Fibroblast of lung (primary cell): ENCODE measurements at regions not wholly inside any gene's neighbourhood (a gene's known extent, or its start where the extent isn't known, plus 50 kb on each side); places are given as distances from the start of the nearest gene placed in this dataset.

Experiments used
- DNase-seq, 2 donors: peaks; one replicate each; pipeline versions ENCODE4 v3.0.0 to v3.0.0-alpha.2; 2010; ENCODE audit warnings: low read depth in 2 of 2
- H2AFZ ChIP-seq: 2 replicates; pipeline ENCODE4 v1.5.1; 2012; ENCODE audit warnings: low read length, control low read depth, inconsistent platforms
- H3K27ac ChIP-seq: 2 replicates; pipeline ENCODE4 v1.5.1; 2011; ENCODE audit warnings: low read length, control low read depth; ENCODE audit not compliant: insufficient read depth
- H3K27me3 ChIP-seq: 2 replicates; pipeline ENCODE4 v1.5.1; 2011; ENCODE audit warnings: mild to moderate bottlenecking, low read length; ENCODE audit not compliant: control insufficient read depth, insufficient read depth
- H3K36me3 ChIP-seq: 2 replicates; pipeline ENCODE4 v1.5.1; 2011; ENCODE audit warnings: low read length; ENCODE audit not compliant: control insufficient read depth, insufficient read depth
- H3K4me1 ChIP-seq: 2 replicates; pipeline ENCODE4 v1.5.1; 2011; ENCODE audit warnings: low read length; ENCODE audit not compliant: control insufficient read depth, insufficient read depth; ENCODE audit errors: extremely low read depth
- H3K4me2 ChIP-seq: 2 replicates; pipeline ENCODE4 v1.5.1; 2011; ENCODE audit warnings: low read length, control low read depth; ENCODE audit not compliant: insufficient read depth; ENCODE audit errors: extremely low read depth
- H3K4me3 ChIP-seq, 4 experiments: fragments of 200-600 bp in 1 of 4; sonication (generic) in 1 of 4; replicated peaks in 1 of 4; 2 replicates each; pipeline ENCODE4 v1.5.1; 2011 to 2016; ENCODE audit warnings: low read length in 4 of 4, low read depth in 3 of 4, mild to moderate bottlenecking in 3 of 4, control low read depth in 2 of 4, inconsistent platforms in 1 of 4, mixed read lengths in 1 of 4; ENCODE audit not compliant: insufficient read depth in 1 of 4; ENCODE audit errors: control extremely low read depth in 1 of 4
- H3K79me2 ChIP-seq: 2 replicates; pipeline ENCODE4 v1.5.1; 2012; ENCODE audit warnings: mild to moderate bottlenecking, low read length, inconsistent platforms; ENCODE audit not compliant: control insufficient read depth, insufficient read depth
- H3K9ac ChIP-seq: 2 replicates; pipeline ENCODE4 v1.5.1; 2011; ENCODE audit warnings: mild to moderate bottlenecking, low read length, control low read depth; ENCODE audit not compliant: insufficient read depth
- H3K9me3 ChIP-seq: 2 replicates; pipeline ENCODE4 v1.5.1; 2012; ENCODE audit warnings: low read depth, low read length; ENCODE audit not compliant: control insufficient read depth, insufficient read depth
- H4K20me1 ChIP-seq: 2 replicates; pipeline ENCODE4 v1.5.1; 2011; ENCODE audit warnings: low read length; ENCODE audit not compliant: control insufficient read depth, insufficient read depth; ENCODE audit errors: extremely low read depth
- CTCF ChIP-seq, 2 donors: IDR thresholded peaks in 1 of 2; conservative IDR thresholded peaks in 1 of 2; 1 replicate in 1 of 2; 2 replicates in 1 of 2; pipeline ENCODE4 v1.5.1; 2011 to 2012; ENCODE audit warnings: low read length in 2 of 2, control low read depth in 1 of 2, inconsistent platforms in 1 of 2, low read depth in 1 of 2, mild to moderate bottlenecking in 1 of 2
- EZH2 ChIP-seq: IDR thresholded peaks from 2 replicates; pipeline ENCODE4 v1.5.1; 2012; ENCODE audit warnings: low read length, control low read depth, mild to moderate bottlenecking; ENCODE audit errors: missing control alignments

- H3K9me3 ChIP-seq = no peaks in the 10 kb centered on the region
These were observed 246.4 kb downstream of the VAPA start for GRCh38 chr18:10160251-10160650.

DNA sequence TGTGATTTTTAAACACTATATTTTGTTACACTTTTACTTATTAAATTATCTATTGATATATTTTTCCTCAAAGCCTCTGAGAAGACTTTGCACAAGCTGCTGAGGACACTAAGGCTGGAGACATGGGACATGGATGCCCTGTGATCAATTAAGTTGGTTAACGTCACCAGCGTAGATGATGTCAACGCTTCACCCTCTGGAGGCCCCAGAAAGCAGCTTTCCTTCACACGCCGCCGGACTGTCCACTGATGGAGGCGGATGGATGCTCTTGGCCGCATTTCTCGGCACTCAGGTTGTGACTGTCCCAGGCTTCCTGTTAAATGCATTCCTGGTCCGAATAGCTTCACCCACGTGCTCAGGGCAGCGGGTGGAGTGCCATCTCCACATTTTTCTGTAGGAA lies 247.5 kb downstream of the VAPA start:
- TF ChIP-seq CTCF (conservative IDR thresholded peaks at IDR 0.05 in 1 of 2, IDR thresholded peaks at IDR 0.05 in 1 of 2; ENCODE audit: low read depth in 1 of 2, low read length in 2 of 2) (no peak), EZH2 (no peak)
- Histone ChIP-seq H3K27me3 (no peaks in the 10 kb centered on the region), H3K4me2 (no peak overlapping the region), H3K79me2 (no peaks in the 10 kb centered on the region), H3K9ac (no peak overlapping the region), H3K36me3 (no peaks in the 10 kb centered on the region), H3K27ac (no peak overlapping the region), H4K20me1 (no peaks in the 10 kb centered on the region), H3K9me3 (no peaks in the 10 kb centered on the region), H3K4me3 (no peak overlapping the region), H3K4me1 (no peaks in the 10 kb centered on the region), H2AFZ (no peak overlapping the region)
- no peak for DNase-seq

More at GRCh38 chr18:10160251-10160650, 246.4 kb downstream of the VAPA start:
- DNase-seq = no peak
- no peak overlapping the region for H3K4me2 ChIP-seq
- H2AFZ ChIP-seq = no peak overlapping the region
- no peaks in the 10 kb centered on the region for H3K36me3 ChIP-seq
- H3K27ac ChIP-seq = no peak overlapping the region
- H3K4me1 ChIP-seq = no peaks in the 10 kb centered on the region
- no peak overlapping the region for H3K4me3 ChIP-seq
- no peak overlapping the region for H3K9ac ChIP-seq
- no peaks in the 10 kb centered on the region for H3K79me2 ChIP-seq
- no peak for TF ChIP-seq EZH2
- no peak for TF ChIP-seq CTCF (conservative IDR thresholded peaks at IDR 0.05 in 1 of 2, IDR thresholded peaks at IDR 0.05 in 1 of 2; ENCODE audit: low read depth in 1 of 2, low read length in 2 of 2)
- no peaks in the 10 kb centered on the region for H4K20me1 ChIP-seq
- no peaks in the 10 kb centered on the region for H3K27me3 ChIP-seq

- Histone ChIP-seq H3K9me3 (no peaks in the 10 kb centered on the region), H3K27ac (no peak overlapping the region), H3K9ac (no peak overlapping the region), H2AFZ (no peak overlapping the region), H3K27me3 (no peaks in the 10 kb centered on the region), H4K20me1 (no peaks in the 10 kb centered on the region), H3K4me1 (no peaks in the 10 kb centered on the region), H3K4me3 (no peak overlapping the region), H3K4me2 (no peak overlapping the region), H3K36me3 (no peaks in the 10 kb centered on the region), H3K79me2 (no peaks in the 10 kb centered on the region)
- TF ChIP-seq EZH2 = no peak
- TF ChIP-seq CTCF (conservative IDR thresholded peaks at IDR 0.05 in 1 of 2, IDR thresholded peaks at IDR 0.05 in 1 of 2; ENCODE audit: low read depth in 1 of 2, low read length in 2 of 2) = no peak
- DNase-seq = no peak
These were observed 248.5 kb downstream of the VAPA start for GRCh38 chr18:10162340-10162739.
